Adrenal gland (tissue), 9 donors: ENCODE measurements at regions not wholly inside any gene's neighbourhood (a gene's known extent, or its start where the extent isn't known, plus 50 kb on each side); places are given as distances from the start of the nearest gene placed in this dataset.

Experiments used
- DNase-seq, 7 donors: peaks; one replicate each; pipeline ENCODE4 v3.0.0-alpha.2; 2019 to 2020
- H3K27ac ChIP-seq, 5 donors: fragments of 200-600 bp; sonication (generic) in 4 of 5; 1 replicate in 3 of 5; 2 replicates in 2 of 5; pipeline versions ENCODE4 v1.5.1 to v1.8.0; 2016 to 2020; ENCODE audit warnings: mild to moderate bottlenecking in 1 of 5
- H3K27me3 ChIP-seq: fragments of 200-600 bp; 2 replicates; pipeline ENCODE4 v1.8.0; 2021
- H3K36me3 ChIP-seq, 2 donors: fragments of 200-600 bp; replicated peaks in 1 of 2; 1 replicate in 1 of 2; 2 replicates in 1 of 2; pipeline versions ENCODE4 v1.5.1 to v1.8.0; 2018 to 2022
- H3K4me1 ChIP-seq, 2 donors: fragments of 200-600 bp; replicated peaks in 1 of 2; 1 replicate in 1 of 2; 2 replicates in 1 of 2; pipeline versions ENCODE4 v1.5.1 to v1.8.0; 2018 to 2021
- H3K4me3 ChIP-seq, 4 donors: fragments of 200-600 bp; sonication (generic) in 3 of 4; one replicate each; pipeline ENCODE4 v1.5.1; 2016 to 2018
- H3K9me3 ChIP-seq, 3 donors: fragments of 200-600 bp; sonication (generic) in 1 of 3; replicated peaks in 1 of 3; 1 replicate in 2 of 3; 2 replicates in 1 of 3; pipeline versions ENCODE4 v1.5.1 to v1.8.0; 2016 to 2021
- POLR2A ChIP-seq, 2 donors: fragments of 450-650 bp; IDR thresholded peaks; one replicate each; pipeline ENCODE4 v1.6.1; 2017; ENCODE audit warnings: antibody characterized with exemption in 2 of 2, mild to moderate bottlenecking in 2 of 2, moderate library complexity in 1 of 2
- WGBS, 4 donors: extraction: QIAGEN DNeasy Blood & Tissue Kit in 2 of 4; methylation state at CpG; one replicate each; pipeline versions ENCODE4 v1.1.5 to v1.1.7; 2013 to 2017; 5-methylcytosine and 5-hydroxymethylcytosine counted together
- intact Hi-C, 2 donors: fragments of 100-400 bp; cut with DNase I; formaldehyde crosslinking; loops; one replicate each; pipeline versions ENCODE4 v1.14.1 to v1.15.0; 2022 to 2023
- TF ChIP-seq, protein P1 (sequence below), 6 experiments: fragments of 450-650 bp in 4 of 6; fragments of 200-600 bp in 2 of 6; sonication (generic) in 1 of 6; IDR thresholded peaks; 1 replicate in 5 of 6; 2 replicates in 1 of 6; pipeline versions ENCODE4 v1.5.1 to v1.8.0; 2016 to 2021; ENCODE audit warnings: antibody characterized with exemption in 6 of 6, mild to moderate bottlenecking in 2 of 6, moderate library complexity in 1 of 6
- donor health status: healthy with polysubstance abuse.
- donor health status: Bipolar disorder and iron deficiency.
- donor health status: DM: yes; HTN: yes; CAD: no.
- donor health status: DM: no; HTN: no; CAD: no.
- donor health status: DM: no; HTN: no; CAD: no.

DNA sequence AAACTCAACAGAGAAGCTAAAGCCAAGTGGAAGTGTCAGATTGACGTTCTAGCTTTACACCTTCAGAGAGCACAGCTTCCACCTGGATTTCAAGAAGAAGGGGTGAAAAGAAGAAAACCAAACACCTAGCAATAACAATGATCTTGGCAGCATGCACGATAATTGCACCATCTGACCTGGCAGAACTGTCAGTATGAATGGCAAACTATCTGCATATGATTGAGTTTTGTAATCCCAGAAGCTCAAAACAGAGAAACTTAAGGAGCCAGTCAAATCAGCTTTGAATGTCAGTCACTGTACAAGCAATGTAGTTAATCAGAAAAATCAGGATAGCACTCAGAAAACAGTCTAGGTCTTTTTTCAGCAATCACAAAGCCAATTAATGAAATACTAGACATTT is 427.1 kb downstream of the ZFHX3 start:
- no peak overlapping the region for H3K27ac ChIP-seq
- no peaks in the 10 kb centered on the region for H3K36me3 ChIP-seq
- no peaks in the 10 kb centered on the region for H3K9me3 ChIP-seq
- intact Hi-C loops: no loop called here
- H3K4me3 ChIP-seq: no peak overlapping the region
- no peaks in the 10 kb centered on the region for H3K4me1 ChIP-seq
- TF ChIP-seq, protein P1, sequence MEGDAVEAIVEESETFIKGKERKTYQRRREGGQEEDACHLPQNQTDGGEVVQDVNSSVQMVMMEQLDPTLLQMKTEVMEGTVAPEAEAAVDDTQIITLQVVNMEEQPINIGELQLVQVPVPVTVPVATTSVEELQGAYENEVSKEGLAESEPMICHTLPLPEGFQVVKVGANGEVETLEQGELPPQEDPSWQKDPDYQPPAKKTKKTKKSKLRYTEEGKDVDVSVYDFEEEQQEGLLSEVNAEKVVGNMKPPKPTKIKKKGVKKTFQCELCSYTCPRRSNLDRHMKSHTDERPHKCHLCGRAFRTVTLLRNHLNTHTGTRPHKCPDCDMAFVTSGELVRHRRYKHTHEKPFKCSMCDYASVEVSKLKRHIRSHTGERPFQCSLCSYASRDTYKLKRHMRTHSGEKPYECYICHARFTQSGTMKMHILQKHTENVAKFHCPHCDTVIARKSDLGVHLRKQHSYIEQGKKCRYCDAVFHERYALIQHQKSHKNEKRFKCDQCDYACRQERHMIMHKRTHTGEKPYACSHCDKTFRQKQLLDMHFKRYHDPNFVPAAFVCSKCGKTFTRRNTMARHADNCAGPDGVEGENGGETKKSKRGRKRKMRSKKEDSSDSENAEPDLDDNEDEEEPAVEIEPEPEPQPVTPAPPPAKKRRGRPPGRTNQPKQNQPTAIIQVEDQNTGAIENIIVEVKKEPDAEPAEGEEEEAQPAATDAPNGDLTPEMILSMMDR (IDR thresholded peaks at IDR 0.05): no peak
- TF ChIP-seq POLR2A (IDR thresholded peaks at IDR 0.05): no peak
- 78 to 88% (median 84%) methylated on average over 2 of the region's 2 CpGs for WGBS, 4 donors
- no peaks in the 10 kb centered on the region for H3K27me3 ChIP-seq
- no peak for DNase-seq

DNA sequence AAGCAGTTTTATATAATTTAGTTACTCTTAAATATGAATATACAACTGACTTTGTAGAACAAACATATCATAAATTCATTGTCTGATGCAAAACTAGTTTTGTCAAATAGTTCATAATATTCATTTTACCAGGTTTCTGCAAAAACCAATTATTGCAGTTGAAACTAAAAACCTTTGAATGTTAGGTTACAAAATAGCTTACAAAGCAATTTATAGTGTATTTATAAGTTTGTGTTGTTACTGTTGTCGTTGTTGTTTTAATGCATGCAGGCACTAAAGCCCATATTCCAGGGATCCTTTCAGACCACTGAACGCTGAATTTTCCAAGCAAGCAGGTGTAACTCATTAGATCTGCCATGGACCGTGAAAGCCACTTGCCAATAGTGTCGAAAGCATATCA is 427.6 kb downstream of the ZFHX3 start:
- intact Hi-C loops: no loop called here
- no peak for TF ChIP-seq POLR2A (IDR thresholded peaks at IDR 0.05)
- TF ChIP-seq, protein P1 (IDR thresholded peaks at IDR 0.05): no peak
- Histone ChIP-seq H3K36me3 (no peaks in the 10 kb centered on the region), H3K27me3 (no peaks in the 10 kb centered on the region), H3K27ac (no peak overlapping the region), H3K4me1 (no peaks in the 10 kb centered on the region), H3K4me3 (no peak overlapping the region), H3K9me3 (no peaks in the 10 kb centered on the region)
- no peak for DNase-seq
- 91 to 92% (median 92%) methylated on average over 4 of the region's 4 CpGs for WGBS, 4 donors

DNA sequence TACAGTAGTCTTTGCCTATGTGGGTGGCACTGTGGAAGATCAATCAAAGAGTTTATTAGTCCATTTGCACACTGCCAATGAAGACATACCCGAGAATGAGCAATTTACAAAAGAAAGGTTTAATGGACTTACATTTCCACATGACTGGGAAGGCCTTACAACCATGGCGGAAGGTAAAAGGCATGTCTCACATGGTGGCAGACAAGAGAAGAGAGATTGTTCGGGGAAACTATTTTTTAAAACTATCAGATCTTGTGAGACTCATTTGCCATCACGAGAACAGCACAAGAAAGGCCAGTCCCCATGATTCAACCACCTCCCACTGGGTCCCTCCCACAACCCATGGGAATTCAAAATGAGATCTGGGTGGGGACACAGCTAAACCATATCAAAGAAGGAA is 432.1 kb downstream of the ZFHX3 start:
- TF ChIP-seq, protein P1 (IDR thresholded peaks at IDR 0.05): no peak
- no peak for TF ChIP-seq POLR2A (IDR thresholded peaks at IDR 0.05)
- Histone ChIP-seq H3K27ac (no peak overlapping the region), H3K27me3 (no peaks in the 10 kb centered on the region), H3K4me1 (no peaks in the 10 kb centered on the region), H3K4me3 (no peak overlapping the region), H3K36me3 (no peaks in the 10 kb centered on the region), H3K9me3 (no peaks in the 10 kb centered on the region)
- intact Hi-C loops: no loop called here
- 91 to 95% (median 95%) methylated on average over 4 of the region's 4 CpGs for WGBS, 4 donors
- DNase-seq: no peak

DNA sequence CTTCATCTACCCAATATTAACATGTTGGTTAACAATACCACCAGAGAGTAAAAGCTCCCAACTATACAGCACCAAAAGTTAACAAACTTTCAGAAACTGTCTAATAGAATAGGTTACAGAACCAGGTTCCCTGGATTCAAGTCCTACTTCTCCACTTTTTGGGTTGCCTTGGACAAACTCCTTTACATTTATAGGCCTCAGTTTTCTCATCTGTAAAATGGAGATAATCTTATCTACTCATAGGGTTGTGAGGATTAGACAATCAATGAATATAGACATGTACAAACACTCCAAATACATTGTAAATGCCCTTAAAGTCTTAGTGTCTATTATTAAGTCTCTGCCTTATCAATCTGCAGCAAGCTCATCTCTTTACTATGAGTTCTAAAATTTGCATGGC is 435.2 kb downstream of the ZFHX3 start:
- no peak overlapping the region for H3K27ac ChIP-seq
- intact Hi-C loops: no loop called here

More for the DNA sequence above, 435.2 kb downstream of the ZFHX3 start:
- H3K4me1 ChIP-seq: no peaks in the 10 kb centered on the region
- no peaks in the 10 kb centered on the region for H3K27me3 ChIP-seq
- H3K9me3 ChIP-seq: no peaks in the 10 kb centered on the region
- H3K4me3 ChIP-seq: no peak overlapping the region
- DNase-seq: no peak
- no peaks in the 10 kb centered on the region for H3K36me3 ChIP-seq
- TF ChIP-seq, protein P1 (IDR thresholded peaks at IDR 0.05): no peak
- TF ChIP-seq POLR2A (IDR thresholded peaks at IDR 0.05): no peak
